ENCODE measurements at regions not wholly inside any gene's neighbourhood (a gene's known extent, or its start where the extent isn't known, plus 50 kb on each side); places are given as distances from the start of the nearest gene placed in this dataset.

- TF ChIP-seq CTCF (IDR thresholded peaks at IDR 0.05; ENCODE audit: low read depth, low read length) (no peak), EZH2phosphoT487 (IDR thresholded peaks at IDR 0.05; ENCODE audit: low read depth) (no peak)
These were observed 825.6 kb downstream of the MTRR start for GRCh38 chr5:8694545-8694944.
